NCI-H1417 (cell line): ENCODE measurements at regions not wholly inside any gene's neighbourhood (a gene's known extent, or its start where the extent isn't known, plus 50 kb on each side); places are given as distances from the start of the nearest gene placed in this dataset.

ENCODE experiments used
- DNase-seq, 3 experiments: peaks; one replicate each; lab custom pipeline; 2025; lab: John Stamatoyannopoulos, UW

DNA sequence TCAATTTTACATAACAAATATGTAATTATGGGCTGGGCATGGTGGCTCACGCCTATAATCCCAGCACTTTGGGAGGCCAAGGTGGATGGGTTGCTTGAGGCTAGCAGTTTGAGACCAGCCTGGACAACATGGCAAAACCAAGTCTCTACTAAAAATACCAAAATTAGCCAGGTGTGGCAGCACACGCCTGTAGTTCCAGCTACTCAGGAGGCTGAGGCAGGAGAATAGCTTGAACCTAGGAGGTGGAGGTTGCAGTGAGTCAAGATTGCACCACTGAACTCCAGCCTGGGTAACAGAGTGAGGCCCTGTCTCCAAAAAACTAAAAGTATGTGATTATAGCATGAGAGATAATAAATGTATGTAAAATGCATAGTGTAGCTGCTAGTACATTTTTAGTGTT lies 229.0 kb downstream of the PPARGC1A start:
- DNase-seq: no peak

DNA sequence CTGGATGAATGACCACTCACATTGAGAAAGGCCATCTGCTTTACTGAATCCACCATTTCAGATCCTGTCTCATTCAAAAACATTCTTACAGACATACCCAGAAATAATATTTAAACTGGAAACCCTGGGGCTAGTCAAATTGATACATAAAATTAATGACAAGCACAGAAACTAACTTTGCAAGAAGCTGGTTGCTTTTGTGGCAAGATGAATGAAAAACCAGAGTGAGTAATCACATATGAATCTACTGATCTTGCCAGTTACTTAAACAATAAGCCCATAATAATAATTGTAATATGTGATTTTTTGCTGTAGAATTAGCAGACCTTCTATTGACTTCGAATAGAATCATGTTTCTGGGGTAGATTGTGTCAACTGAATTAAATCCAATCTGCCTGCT lies 235.1 kb downstream of the PPARGC1A start:
- no peak for DNase-seq

GRCh38 chr4:23648854-23649596 lies 240.8 kb downstream of the PPARGC1A start:
- no peak for DNase-seq

GRCh38 chr4:23635468-23635867 lies 254.4 kb downstream of the PPARGC1A start:
- DNase-seq: no peak

GRCh38 chr4:23631255-23631950 lies 258.4 kb downstream of the PPARGC1A start:
- peak in 1 of 3 experiments; percentile 6 for DNase-seq

- no peak for DNase-seq
Measured at GRCh38 chr4:23630110-23630509, 259.7 kb downstream of the PPARGC1A start.

DNA sequence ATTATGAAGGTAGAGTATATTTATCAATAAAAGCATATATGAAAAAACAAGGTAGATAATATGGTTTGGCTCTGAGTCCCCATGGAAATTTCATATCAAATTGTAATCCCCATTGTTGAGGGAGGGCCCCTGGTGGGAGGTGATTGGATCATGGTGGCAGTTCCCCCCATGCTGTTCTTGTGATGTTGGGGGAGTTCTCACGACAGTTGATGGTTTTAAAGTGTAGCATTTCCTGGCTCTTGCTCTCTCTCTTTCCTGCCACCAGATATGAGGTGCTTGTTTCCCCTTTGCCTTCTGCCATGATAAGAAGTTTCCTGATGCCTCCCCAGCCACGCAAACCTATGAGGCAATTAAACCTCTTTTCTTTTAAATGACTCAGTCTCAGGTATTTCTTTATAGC lies 260.4 kb downstream of the PPARGC1A start:
- DNase-seq: no peak

DNA sequence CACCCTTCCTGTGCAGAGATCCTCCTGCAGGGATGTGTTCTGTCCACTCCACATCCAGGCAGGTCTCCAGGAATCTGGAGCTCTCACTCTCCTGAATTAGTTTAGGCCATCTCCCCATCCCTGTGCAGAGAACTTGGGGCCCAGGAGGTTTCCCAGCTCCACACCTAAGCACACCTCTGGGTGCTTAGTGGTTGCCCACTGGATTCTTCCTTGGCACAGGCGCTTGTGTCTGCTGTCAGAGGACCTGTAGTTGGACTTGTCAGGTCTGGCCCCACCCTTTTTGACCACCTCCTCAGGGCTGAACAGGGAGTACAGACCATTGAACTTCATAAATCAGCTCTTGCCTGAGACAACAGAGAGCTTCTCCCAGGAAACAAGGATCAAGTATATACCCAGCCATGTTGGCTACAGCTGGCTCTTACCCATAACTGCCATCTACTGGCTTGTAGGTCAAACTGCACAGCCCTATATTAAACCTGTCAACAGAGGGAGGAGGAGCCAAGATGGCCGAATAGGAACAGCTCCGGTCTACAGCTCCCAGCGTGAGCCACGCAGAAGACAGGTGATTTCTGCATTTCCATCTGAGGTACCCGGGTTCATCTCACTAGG lies 275.5 kb downstream of the PPARGC1A start:
- DNase-seq: peak; percentile 1 to 58 (median 40)

DNA sequence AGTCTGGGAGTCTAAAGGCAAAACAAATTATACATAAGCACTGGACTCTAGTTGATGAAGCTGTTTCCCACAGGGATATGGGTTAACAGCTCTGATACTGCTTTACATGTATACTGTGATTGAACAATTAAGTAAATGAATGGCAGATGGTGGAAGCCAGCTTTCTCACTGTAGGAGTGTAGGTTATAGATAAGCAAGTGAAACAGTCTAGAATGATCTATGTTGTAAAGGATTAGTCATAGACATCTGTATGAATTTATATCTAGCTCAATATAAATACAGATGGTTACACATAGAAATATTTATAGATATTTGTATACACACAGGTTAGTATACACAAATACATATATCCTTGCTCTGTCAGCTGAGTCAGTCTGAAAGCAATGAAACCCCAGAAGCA lies 276.1 kb downstream of the PPARGC1A start:
- no peak for DNase-seq

DNA sequence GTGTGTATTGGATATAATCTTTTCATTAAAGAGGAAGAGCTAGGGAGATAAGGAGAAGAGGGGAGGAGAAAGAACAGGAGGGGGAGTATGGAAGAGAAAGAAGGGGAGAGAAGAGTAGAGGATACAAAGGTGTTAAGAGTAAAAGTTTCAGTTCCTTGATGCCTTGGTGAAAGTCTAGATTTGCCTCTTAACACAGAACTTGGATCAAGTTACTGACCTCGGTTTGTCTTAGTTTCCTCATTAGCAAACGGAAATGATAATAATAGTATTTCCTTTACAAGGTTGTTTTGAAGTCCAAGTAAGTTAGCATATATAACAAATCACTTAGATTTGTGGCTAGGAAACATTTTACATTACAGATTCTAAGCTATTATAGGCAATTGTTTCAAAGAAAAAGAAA lies 287.1 kb downstream of the PPARGC1A start:
- no peak for DNase-seq

DNA sequence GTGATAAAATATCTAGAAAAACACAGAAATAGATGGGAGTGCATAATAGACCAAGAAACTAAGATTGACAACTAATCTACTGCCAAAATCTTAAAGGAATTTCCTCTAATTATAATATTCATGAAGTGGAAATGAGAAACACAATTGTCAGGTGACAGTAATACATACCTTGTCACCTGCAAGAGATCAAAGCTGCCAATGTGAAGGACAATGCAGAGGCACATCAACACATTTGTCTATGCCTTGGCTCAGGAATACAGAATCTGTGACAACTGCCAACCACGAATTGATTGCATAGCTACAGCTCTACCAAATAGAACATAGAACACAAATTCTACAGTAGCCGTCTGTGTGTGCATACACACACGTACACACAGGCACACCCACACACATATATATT lies 295.7 kb downstream of the PPARGC1A start:
- no peak for DNase-seq

GRCh38 chr4:23590431-23590830 lies 299.4 kb downstream of the PPARGC1A start:
- DNase-seq: no peak

DNA sequence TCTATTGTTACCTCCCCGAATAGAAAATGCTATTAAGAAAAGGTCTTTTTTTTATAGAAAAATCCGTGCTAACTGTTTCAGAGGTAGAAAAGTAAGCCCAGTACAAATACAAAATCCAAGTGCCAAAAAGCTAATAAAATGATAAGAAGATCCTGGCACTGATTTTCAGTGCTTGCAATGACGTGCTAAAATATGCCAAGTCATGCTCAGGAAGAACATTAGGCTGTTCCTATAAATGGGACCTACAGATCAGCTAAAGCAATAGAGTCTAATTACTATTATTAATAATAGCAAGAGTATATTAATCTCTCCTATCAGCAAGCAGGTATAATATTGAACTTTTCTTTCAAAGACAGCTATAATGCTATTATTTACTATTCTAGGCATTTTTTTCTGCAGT lies 305.8 kb downstream of the PPARGC1A start:
- DNase-seq: no peak

GRCh38 chr4:23582671-23583070 lies 307.2 kb downstream of the PPARGC1A start:
- no peak for DNase-seq

DNA sequence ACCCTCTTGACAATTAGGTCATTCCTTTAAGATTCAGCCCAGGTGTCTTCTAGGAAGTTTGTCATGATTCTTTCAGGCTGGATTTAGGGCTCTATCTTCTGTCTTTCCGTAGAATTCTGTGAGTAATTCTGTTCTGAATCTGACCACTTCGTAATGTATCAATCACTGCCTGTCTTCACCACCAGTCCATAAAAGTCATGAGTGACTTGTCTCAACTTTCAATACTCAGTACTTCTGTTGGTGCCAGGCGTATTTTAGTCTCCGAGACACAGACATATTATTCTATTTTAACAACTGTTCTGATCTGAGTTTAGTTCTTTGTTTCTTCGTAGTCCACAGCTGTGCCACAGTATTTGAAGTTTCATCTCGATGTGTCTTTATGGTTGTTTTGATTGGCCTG lies 310.7 kb downstream of the PPARGC1A start:
- DNase-seq: no peak

DNA sequence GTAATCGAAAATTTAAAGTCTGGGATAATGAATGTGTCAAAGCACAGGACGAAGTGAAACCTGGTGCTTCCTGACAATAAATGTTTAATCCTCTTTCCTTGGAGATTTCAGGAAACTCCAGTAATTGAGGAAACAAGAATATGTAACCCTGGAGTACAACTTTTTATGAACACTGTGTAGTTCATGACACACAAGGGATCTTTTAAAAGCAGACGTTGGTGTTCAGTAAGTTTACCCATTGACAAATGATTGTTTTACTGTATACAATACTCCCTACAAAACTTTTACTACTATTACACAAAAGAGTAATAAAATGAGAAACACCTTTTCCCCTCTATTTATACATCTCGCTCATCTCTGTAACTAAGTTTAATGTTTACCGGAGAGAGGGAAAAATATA lies 312.4 kb downstream of the PPARGC1A start:
- no peak for DNase-seq

DNA sequence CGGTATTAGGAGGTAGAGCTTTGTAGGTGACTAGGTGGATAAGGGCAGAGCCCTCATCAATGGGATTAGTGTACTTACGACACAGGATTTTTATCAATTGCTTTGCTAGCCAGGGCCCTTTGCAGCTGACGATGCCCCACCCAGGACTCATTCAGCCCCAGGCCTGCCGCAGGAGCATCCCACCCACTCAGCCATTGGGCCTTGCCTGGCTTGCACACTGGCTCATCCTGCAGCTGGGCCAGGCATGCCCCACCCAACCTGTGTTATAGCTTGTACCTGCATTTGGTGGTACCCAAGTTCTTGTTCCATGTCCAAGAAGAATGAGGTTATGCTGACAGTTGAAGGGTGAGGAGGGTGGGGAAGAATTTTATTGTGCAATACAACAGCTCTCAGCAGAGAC lies 317.5 kb downstream of the PPARGC1A start:
- DNase-seq: no peak

DNA sequence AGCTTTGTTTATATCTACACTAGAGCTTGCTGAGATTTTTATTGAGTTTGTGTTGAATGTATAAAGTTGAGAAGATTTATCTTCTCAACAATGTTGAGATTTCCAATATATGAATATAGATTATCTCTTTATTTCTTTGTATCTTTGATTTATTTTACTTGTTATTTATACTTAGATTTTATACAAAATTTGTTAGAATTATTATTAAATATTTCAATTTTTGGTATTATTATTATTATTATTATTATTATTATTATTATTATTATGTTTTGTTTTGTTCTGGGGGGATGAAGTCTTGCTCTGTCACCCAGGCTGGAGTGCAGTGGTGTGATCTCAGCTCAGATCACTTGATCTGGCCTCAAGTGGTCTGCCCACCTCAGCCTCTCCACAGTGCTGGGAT lies 322.5 kb downstream of the PPARGC1A start:
- no peak for DNase-seq

DNA sequence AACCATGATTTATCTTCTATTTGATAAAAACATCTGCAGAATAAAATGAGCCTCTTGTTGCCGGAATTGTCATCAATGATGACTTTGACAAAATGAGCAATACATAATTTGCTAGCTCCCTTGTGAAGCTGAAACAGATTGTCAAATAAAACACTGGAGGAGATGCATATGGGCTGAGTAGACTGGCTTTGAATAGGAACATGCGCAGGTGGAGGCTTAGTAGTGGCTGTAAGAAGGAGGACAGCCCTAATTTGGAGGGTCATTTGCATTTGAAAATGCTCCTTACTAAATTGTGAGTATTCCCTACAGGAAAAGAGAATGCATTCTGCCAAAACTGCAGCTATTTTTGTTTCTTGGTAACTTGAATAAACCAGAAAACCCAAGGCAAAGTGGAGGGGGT lies 329.1 kb downstream of the PPARGC1A start:
- DNase-seq: peak in 1 of 3 experiments; percentile 7

DNA sequence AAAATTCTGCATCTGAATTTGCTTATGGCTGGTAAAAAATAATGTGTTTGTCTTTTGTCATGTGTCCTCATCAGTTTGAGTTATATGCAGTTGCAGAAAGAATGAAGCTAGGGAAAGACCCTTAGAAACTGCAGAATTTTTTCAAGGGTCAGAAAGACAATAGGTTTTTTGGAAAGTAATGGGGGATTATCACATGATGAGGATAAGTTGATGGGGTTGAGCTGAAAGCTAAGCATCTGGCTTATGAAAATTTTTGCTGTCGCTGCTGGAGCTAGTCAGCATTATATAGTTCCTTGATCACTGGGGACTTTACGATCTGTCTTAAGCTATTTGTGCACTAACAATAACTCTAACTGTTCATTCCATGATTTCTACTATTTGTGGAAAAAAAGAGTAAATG lies 331.7 kb downstream of the PPARGC1A start:
- DNase-seq: no peak

GRCh38 chr4:23547601-23548000 lies 342.2 kb downstream of the PPARGC1A start:
- DNase-seq: no peak

GRCh38 chr4:23547096-23547495 lies 342.8 kb downstream of the PPARGC1A start:
- DNase-seq: no peak

DNA sequence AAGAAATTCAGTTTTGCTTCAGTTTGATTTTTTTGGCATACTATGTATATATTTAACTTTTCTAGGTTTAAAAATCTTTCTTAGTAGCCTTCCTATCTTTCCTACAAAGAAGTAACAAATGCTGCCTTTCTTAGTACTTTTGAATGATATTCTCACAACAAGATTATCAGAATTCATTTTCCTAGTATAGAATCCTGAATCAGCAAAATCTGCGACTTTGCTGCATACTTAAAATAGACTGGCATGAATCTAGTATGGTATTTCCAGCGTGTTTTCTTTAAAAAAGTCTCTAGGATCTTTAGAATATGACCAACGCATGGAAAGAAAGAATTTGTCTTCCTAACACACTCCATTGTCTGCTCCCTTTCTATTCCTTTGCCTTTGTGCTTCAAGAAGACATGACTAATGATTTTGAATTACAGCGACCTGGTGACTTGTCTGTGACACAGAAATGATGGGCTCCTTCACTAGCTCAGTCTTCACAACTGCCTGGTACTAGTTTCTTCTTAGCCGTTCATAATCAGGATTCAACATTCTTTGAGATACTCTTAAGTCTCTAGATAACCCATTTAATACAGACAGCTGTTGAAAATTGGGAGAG lies 349.8 kb downstream of the PPARGC1A start:
- no peak for DNase-seq
